Ishikawa (cell line): ENCODE measurements at regions not wholly inside any gene's neighbourhood (a gene's known extent, or its start where the extent isn't known, plus 50 kb on each side); places are given as distances from the start of the nearest gene placed in this dataset.

Source experiments
- CEBPB ChIP-seq: IDR thresholded peaks from 2 replicates; pipeline ENCODE4 v1.6.1; 2012
- EP300 ChIP-seq: IDR thresholded peaks from 2 replicates; pipeline ENCODE4 v1.6.1; 2012; ENCODE audit warnings: borderline replicate concordance
- NFIC ChIP-seq: IDR thresholded peaks from 2 replicates; pipeline ENCODE4 v1.6.1; 2012
- RAD21 ChIP-seq: IDR thresholded peaks from 2 replicates; pipeline ENCODE4 v1.6.1; 2012; ENCODE audit warnings: low read depth
- TAF1 ChIP-seq: IDR thresholded peaks from 2 replicates; pipeline ENCODE4 v1.6.1; 2012; ENCODE audit warnings: low read depth, mild to moderate bottlenecking
- TF ChIP-seq, protein P1 (sequence below): IDR thresholded peaks from 2 replicates; pipeline ENCODE4 v1.6.1; 2012
- TF ChIP-seq, protein P2 (sequence below): IDR thresholded peaks from 2 replicates; pipeline ENCODE4 v1.6.1; 2012
- TF ChIP-seq, protein P3 (sequence below): IDR thresholded peaks from 2 replicates; pipeline ENCODE4 v1.6.1; 2012; ENCODE audit warnings: low read depth, mild to moderate bottlenecking

- TF ChIP-seq, protein P1, sequence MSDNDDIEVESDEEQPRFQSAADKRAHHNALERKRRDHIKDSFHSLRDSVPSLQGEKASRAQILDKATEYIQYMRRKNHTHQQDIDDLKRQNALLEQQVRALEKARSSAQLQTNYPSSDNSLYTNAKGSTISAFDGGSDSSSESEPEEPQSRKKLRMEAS = no peak
- TF ChIP-seq, protein P2, sequence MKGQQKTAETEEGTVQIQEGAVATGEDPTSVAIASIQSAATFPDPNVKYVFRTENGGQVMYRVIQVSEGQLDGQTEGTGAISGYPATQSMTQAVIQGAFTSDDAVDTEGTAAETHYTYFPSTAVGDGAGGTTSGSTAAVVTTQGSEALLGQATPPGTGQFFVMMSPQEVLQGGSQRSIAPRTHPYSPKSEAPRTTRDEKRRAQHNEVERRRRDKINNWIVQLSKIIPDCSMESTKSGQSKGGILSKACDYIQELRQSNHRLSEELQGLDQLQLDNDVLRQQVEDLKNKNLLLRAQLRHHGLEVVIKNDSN = no peak
- TF ChIP-seq CEBPB (no peak), TAF1 (no peak), NFIC (no peak), RAD21 (no peak), EP300 (no peak)
- TF ChIP-seq, protein P3, sequence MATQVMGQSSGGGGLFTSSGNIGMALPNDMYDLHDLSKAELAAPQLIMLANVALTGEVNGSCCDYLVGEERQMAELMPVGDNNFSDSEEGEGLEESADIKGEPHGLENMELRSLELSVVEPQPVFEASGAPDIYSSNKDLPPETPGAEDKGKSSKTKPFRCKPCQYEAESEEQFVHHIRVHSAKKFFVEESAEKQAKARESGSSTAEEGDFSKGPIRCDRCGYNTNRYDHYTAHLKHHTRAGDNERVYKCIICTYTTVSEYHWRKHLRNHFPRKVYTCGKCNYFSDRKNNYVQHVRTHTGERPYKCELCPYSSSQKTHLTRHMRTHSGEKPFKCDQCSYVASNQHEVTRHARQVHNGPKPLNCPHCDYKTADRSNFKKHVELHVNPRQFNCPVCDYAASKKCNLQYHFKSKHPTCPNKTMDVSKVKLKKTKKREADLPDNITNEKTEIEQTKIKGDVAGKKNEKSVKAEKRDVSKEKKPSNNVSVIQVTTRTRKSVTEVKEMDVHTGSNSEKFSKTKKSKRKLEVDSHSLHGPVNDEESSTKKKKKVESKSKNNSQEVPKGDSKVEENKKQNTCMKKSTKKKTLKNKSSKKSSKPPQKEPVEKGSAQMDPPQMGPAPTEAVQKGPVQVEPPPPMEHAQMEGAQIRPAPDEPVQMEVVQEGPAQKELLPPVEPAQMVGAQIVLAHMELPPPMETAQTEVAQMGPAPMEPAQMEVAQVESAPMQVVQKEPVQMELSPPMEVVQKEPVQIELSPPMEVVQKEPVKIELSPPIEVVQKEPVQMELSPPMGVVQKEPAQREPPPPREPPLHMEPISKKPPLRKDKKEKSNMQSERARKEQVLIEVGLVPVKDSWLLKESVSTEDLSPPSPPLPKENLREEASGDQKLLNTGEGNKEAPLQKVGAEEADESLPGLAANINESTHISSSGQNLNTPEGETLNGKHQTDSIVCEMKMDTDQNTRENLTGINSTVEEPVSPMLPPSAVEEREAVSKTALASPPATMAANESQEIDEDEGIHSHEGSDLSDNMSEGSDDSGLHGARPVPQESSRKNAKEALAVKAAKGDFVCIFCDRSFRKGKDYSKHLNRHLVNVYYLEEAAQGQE = no peak
These were observed 287.5 kb upstream of the SALL3 start for GRCh38 chr18:78692105-78692504.
